Right renal cortex interstitium (tissue), 3 donors: ENCODE measurements at regions not wholly inside any gene's neighbourhood (a gene's known extent, or its start where the extent isn't known, plus 50 kb on each side); places are given as distances from the start of the nearest gene placed in this dataset.

Source experiments
- DNase-seq, 3 donors: peaks; one replicate each; pipeline ENCODE4 v3.0.0-alpha.2; 2013; ENCODE audit warnings: low read depth in 3 of 3, low spot score in 2 of 3

GRCh38 chr20:51335329-51335841, 207.1 kb downstream of the NFATC2 start:
- DNase-seq: no peak

DNA sequence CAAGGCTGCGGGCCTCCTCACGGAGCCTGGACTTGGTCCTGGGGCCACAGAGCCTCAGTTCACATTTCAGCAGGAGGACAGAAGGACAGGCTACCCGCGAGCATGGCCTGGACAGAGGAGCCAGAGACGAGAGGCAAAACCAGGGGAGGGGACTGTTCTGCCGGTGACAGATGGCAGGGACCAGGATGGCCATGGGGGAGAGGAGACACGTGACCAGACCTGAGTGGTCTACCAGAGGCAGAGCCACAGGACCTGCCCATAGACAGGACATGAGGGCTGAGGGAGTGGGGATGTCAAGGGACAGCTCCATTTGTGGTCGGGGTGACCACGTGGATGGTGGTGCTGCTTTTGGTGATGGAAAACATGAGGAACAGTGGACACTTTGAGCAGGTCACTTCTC, 207.9 kb downstream of the NFATC2 start:
- no peak for DNase-seq

- no peak for DNase-seq
Measured at GRCh38 chr20:51333971-51334370, 208.5 kb downstream of the NFATC2 start.

DNA sequence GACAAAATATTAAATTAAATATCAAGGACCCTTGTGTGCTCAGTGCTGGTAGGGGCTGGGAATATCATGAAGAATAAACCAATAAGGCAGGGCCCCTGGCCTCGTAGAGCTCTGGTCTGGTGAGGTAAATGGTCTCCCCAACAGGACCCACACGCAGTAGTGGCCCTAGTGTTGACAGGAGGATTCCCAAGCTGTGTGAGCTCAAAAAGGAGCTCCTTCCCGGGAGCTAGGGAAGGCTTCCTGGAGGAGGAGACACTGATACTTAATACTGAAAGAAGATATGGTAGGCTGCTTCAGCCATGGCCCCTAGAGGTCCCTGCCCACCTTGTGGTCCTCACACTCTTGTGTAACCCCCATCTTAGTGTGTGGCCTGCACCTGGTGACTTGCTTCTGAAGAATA, 209.1 kb downstream of the NFATC2 start:
- DNase-seq: no peak

DNA sequence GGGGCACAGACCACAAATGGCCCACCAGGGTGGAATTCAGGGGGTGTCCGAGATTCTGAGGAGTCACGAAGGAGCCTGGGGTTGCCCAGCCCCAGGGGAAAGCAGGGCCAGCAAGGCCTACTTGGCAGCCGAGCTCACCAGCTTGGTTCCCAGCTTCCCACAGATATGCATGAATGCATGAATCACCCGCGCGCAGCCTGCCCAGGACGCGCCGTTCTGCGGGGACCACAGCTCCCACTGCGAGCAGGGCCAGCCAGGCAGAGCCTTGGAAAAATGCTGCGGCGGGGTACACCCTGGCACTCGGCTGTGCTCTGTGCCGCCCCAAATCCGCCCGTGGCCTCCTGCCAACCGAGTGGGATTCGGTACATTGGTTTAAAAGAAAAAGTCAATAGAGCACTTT, 211.0 kb downstream of the NFATC2 start:
- DNase-seq: no peak

DNA sequence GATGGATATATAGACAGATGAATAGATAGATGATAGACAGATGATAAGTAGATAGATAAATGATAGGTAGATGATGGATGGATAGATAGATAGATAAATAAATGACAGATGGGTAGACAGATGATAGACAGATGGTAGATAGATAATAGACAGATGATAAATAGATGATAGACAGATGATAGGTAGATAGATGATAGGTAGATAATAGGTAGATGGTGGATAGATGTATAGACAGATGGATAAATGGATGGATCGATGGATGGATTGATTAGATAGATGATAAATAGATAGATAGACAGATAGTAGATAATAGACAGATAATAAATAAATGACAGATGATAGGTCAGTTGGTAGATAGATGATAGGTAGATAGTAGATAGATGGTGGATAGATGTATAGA, 212.7 kb downstream of the NFATC2 start:
- no peak for DNase-seq

GRCh38 chr20:51327251-51327841, 215.2 kb downstream of the NFATC2 start:
- no peak for DNase-seq

DNA sequence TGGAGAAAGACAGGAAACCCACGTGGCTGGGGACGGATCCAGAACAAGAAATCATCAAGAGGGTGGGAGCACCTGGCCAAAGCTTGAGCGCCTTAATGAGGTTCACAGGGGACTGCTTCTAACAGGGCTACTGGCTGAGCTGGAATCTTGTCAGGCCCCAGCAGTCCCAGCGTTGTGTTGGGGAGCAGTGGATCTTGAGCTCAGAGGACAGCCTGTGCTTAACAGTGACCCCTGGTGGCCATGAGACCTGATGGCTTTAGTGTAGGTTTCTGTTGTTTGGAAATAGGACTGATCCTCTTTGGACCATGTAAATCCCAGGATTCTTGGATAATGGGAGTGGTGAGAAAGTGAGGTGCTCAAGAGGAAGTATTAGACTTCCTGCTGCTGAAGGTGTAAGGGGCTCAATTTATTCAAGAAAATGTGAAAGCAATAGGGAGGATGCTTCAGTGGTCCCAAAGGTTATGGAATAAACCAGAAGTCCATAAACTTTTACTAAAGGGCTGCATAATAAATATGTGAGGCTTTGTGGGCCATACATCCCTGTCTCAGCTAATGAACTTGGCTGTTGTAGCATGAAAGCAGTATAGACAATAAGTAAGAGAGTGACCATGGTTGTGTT, 216.2 kb downstream of the NFATC2 start:
- no peak for DNase-seq

GRCh38 chr20:51322164-51322707, 220.3 kb downstream of the NFATC2 start:
- DNase-seq: no peak

DNA sequence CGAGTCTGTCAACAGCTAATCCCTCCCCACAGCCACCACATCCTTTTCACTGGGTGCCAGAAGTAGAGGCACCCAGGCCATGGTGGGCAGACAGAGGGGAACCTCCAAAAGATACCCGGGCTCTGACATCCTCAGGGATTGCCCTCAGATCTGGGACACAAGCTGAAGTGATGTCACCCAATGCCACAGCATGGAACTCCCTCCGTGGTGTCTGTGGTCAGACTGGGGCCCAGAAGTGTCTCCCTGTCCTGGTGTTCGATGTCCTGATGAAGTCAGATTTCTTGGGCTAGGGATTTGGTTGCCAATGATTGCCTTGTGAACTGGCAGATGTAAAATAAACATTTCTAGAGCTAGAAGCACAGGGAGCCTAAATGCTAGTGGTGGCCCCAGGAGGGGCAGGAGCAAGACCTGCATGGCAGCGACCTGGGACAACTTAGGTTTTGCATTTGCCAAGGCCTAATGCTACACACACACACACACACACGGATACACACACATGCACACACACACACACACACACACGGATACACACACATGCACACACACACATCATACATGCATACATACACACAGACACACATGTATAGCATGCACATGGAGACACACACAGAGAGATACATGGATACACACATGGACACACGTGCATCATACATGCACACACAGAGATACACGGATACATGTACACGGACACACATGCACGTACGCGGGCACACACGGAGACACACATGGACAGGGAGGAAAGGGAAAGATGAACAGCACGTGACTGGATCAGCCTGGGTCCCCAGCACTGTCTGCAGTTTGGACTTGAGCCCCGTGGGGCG, 221.0 kb downstream of the NFATC2 start:
- DNase-seq: no peak

GRCh38 chr20:51319522-51319921, 223.0 kb downstream of the NFATC2 start:
- DNase-seq: no peak

DNA sequence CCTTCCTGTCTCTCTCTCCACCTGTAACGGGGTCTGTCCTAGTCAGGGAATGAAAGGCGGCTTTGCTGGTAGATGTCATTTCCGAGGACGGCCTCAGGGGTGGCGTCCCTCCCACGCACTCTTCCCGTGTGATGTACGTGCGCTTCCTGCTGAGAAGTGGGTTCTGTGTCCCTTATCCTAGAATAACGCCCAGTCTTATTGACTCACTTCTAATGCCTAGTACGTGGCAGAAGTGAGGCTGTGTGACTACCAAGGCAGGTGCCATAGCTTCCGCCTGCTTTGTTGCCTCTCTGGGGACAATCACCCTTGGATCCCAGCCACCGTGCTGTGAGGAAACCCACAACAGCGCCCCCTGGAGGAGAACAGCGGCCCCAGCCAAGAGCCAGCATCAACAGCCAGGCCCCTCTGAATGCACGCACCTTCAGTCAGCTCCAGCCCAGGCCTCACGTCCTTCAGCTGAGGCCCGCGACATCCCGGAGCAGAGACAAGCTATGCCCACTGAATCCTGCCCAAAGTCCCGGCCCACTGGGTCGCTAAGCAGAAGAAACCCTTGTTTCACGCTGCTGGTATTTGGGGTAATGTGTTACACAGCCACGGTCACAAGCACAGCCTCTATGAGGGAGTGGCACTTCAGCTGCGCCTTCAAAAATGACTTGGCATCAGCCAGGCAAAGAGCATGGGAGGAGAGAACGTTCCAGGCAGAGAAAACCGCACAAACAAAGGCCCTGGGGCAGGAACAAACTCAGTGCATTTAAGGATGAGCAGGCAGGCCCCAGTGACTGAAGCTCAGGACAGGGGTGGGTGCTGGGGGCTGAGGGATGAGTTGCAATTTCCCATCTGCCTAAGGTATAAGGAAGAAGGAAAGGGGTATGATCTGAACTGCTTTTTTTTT, 224.2 kb downstream of the NFATC2 start:
- DNase-seq: no peak

GRCh38 chr20:51315390-51315789, 227.1 kb downstream of the NFATC2 start:
- no peak for DNase-seq

- DNase-seq: no peak
Measured at GRCh38 chr20:51313358-51313827, 229.1 kb downstream of the NFATC2 start.

GRCh38 chr20:51312480-51312783, 230.1 kb downstream of the NFATC2 start:
- DNase-seq: no peak

DNA sequence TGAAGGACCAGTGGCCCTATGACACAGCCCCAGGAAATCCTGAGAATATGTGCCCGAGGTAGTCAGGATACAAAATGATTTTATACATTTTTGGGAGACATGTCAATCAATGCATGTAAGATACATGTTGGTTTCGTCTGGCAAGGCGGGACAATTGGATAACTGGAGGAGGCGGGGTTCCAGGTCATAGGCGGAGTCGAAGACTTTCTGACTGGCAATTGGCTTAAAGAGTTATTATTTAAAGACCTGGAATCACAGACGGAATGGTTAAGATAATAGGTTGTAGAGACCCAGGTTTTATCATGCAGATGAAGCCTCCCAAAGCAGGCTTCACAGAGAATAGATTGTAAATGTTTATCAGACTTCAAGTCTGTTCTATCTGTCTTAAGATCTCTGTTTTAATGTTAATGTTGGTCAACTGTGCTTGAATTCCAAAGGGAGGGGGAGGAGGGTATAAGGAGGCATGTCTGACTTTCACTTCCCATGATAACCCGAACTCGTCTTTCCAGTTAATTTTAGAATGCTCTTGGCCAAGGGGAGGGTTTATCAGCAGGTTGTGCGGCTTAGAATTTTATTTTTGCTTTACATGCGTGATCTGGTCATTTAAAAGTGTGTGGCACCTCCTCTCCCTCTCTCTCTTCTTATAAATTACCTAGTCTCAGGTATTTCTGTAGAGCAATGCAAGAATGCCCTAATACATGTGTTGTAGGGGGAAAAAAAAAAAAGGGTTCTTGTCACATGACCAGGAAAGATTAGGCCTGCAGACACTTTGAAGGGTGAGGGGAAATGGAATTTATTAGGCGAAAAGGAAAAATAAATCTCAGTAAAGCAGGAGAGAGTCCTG, 230.7 kb downstream of the NFATC2 start:
- DNase-seq: no peak

GRCh38 chr20:51310216-51310615, 232.3 kb downstream of the NFATC2 start:
- no peak for DNase-seq

GRCh38 chr20:51309128-51309527, 233.4 kb downstream of the NFATC2 start:
- no peak for DNase-seq

DNA sequence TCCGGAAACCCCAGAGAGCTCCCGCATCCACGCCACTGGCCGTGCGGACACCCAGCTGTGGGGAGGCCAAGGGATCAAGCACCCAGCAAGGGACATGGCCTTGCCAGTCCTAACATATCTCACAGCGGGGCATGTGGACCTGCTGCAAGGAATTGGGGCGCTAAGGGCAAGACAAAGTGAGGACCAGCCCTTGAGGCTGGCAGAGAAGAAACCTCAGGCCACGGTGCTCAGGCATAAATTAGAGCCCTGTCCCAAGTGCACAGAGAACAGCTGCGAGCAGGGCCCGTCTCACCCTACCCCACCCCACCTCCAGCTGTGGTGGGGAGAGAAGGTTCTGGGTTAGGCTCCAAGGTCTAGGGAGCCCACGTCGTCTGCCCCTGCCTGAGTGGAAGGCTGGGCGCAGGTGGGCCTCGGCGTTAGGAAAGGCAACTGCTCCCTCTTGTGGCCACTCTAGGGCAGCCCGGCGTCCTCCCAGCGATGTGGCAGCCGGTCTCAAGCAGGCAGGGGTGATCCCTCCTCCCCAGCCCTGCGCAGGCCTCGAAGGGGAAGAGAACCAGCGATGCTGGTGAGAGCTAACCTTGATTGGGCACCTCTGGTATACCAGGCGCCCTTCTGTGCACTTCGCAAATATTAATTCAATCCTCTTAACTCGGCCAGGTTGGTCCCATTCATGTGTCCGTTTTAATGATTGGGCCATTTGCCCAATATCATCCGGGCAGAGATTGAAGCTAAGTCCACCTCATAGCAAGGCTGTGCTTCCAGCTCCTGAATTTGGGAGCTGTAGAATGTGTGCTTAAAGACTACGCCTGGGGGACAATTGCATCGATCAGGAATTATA, 235.8 kb downstream of the NFATC2 start:
- DNase-seq: no peak
